ENCODE measurements at regions not wholly inside any gene's neighbourhood (a gene's known extent, or its start where the extent isn't known, plus 50 kb on each side); places are given as distances from the start of the nearest gene placed in this dataset.

- TF ChIP-seq, protein P1, sequence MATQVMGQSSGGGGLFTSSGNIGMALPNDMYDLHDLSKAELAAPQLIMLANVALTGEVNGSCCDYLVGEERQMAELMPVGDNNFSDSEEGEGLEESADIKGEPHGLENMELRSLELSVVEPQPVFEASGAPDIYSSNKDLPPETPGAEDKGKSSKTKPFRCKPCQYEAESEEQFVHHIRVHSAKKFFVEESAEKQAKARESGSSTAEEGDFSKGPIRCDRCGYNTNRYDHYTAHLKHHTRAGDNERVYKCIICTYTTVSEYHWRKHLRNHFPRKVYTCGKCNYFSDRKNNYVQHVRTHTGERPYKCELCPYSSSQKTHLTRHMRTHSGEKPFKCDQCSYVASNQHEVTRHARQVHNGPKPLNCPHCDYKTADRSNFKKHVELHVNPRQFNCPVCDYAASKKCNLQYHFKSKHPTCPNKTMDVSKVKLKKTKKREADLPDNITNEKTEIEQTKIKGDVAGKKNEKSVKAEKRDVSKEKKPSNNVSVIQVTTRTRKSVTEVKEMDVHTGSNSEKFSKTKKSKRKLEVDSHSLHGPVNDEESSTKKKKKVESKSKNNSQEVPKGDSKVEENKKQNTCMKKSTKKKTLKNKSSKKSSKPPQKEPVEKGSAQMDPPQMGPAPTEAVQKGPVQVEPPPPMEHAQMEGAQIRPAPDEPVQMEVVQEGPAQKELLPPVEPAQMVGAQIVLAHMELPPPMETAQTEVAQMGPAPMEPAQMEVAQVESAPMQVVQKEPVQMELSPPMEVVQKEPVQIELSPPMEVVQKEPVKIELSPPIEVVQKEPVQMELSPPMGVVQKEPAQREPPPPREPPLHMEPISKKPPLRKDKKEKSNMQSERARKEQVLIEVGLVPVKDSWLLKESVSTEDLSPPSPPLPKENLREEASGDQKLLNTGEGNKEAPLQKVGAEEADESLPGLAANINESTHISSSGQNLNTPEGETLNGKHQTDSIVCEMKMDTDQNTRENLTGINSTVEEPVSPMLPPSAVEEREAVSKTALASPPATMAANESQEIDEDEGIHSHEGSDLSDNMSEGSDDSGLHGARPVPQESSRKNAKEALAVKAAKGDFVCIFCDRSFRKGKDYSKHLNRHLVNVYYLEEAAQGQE (tag by site-specific recombination; IDR thresholded peaks at IDR 0.05) = no peak
- TF ChIP-seq, protein P2, sequence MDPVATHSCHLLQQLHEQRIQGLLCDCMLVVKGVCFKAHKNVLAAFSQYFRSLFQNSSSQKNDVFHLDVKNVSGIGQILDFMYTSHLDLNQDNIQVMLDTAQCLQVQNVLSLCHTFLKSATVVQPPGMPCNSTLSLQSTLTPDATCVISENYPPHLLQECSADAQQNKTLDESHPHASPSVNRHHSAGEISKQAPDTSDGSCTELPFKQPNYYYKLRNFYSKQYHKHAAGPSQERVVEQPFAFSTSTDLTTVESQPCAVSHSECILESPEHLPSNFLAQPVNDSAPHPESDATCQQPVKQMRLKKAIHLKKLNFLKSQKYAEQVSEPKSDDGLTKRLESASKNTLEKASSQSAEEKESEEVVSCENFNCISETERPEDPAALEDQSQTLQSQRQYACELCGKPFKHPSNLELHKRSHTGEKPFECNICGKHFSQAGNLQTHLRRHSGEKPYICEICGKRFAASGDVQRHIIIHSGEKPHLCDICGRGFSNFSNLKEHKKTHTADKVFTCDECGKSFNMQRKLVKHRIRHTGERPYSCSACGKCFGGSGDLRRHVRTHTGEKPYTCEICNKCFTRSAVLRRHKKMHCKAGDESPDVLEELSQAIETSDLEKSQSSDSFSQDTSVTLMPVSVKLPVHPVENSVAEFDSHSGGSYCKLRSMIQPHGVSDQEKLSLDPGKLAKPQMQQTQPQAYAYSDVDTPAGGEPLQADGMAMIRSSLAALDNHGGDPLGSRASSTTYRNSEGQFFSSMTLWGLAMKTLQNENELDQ (tag by site-specific recombination; IDR thresholded peaks at IDR 0.05; ENCODE audit: low read depth) = no peak
- no peak for TF ChIP-seq PRDM10 (tag by site-specific recombination; IDR thresholded peaks at IDR 0.05)
- TF ChIP-seq REPIN1 (tag by site-specific recombination; IDR thresholded peaks at IDR 0.05; ENCODE audit: low read depth) = no peak
- no peak for TF ChIP-seq ZFP3 (tag by site-specific recombination; IDR thresholded peaks at IDR 0.05; ENCODE audit: low read depth)
- TF ChIP-seq ZNF549 (tag by site-specific recombination; IDR thresholded peaks at IDR 0.05) = no peak
- TF ChIP-seq ZNF138 (tag by site-specific recombination; IDR thresholded peaks at IDR 0.05; ENCODE audit: borderline replicate concordance) = no peak
Observed at GRCh38 chr13:106373304-106373988, 162.0 kb downstream of the EFNB2 start (continued).

DNA sequence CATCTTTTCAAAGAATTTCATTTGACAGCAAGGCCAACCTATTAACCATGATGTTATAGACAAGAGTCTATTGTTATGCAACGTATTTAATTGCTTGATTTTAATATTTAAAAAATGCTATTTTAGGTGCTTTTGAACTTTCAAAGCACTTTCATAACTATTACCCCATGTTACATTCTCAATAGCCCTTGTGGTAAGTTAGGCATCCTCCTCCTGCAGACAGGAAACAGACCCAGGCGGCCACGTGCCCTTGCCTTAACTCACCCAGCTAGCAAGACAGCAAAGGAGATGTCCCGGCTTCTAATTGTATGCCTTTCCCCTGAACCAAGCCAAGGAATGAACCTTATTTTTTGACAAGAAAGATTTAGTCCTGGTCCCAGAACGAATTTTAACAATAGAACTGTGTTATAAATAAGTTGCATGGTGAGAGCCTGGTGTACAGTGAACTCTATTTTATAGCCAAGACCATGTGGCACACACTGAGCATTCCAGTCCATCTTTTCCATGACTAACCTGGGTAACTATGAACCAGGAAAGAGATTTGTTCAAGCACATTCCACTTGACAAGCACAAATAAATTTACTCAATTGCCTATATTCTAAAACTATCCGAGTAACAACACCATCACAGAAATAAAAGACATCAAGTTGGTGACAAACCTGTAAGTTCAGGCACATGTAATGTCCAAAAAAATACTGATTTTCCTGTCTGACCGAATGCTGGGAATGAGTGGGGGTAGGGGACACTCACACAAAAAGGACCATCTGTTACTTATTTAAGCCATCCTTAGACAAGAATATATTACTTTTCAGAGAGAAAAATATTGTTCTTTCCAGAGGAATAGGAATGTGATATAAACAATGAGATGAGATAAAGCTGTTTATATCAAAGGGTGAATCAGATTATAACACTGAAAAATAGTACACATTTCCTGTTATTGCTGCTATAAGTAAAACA, 163.0 kb downstream of the EFNB2 start:
- CTCF ChIA-PET = no interaction called here
- no peak overlapping the region for H3K4me3 ChIP-seq (ENCODE audit: low read depth, low read length)
- H3K9me3 ChIP-seq (ENCODE audit: control insufficient read depth, insufficient read depth, low read depth, low read length) = no peaks in the 10 kb centered on the region
- H3K27ac ChIP-seq (ENCODE audit: extremely low read depth, low read depth, low read length) = no peak overlapping the region
- POLR2A ChIA-PET = no interaction called here
- peaks cover 5% of the 10 kb centered on the region; the same call in 1 of the 2 replicates for H3K4me1 ChIP-seq (ENCODE audit: control insufficient read depth, insufficient read depth, low read length)
- H3K36me3 ChIP-seq (ENCODE audit: control insufficient read depth in 2 of 2, insufficient read depth in 1 of 2, low read length in 2 of 2) = no peaks in the 10 kb centered on the region
- no peak for TF ChIP-seq ZNF146 (tag by site-specific recombination; IDR thresholded peaks at IDR 0.05)
- no peak for TF ChIP-seq ZNF121 (tag by site-specific recombination; IDR thresholded peaks at IDR 0.05)
- TF ChIP-seq ZNF837 (tag by site-specific recombination; IDR thresholded peaks at IDR 0.05) = no peak
- no peak for TF ChIP-seq ZNF785 (tag by site-specific recombination; IDR thresholded peaks at IDR 0.05)
- TF ChIP-seq ZNF292 (tag by site-specific recombination; IDR thresholded peaks at IDR 0.05; ENCODE audit: borderline replicate concordance, low read depth) = no peak
- TF ChIP-seq, protein P3, sequence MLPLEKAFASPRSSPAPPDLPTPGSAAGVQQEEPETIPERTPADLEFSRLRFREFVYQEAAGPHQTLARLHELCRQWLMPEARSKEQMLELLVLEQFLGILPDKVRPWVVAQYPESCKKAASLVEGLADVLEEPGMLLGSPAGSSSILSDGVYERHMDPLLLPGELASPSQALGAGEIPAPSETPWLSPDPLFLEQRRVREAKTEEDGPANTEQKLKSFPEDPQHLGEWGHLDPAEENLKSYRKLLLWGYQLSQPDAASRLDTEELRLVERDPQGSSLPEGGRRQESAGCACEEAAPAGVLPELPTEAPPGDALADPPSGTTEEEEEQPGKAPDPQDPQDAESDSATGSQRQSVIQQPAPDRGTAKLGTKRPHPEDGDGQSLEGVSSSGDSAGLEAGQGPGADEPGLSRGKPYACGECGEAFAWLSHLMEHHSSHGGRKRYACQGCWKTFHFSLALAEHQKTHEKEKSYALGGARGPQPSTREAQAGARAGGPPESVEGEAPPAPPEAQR (tag by site-specific recombination; IDR thresholded peaks at IDR 0.05) = no peak
- TF ChIP-seq GFI1B (tag by site-specific recombination; IDR thresholded peaks at IDR 0.05) = no peak
- TF ChIP-seq ZNF214 (tag by site-specific recombination; IDR thresholded peaks at IDR 0.05; ENCODE audit: borderline replicate concordance) = no peak
- no peak for TF ChIP-seq ZNF366 (tag by site-specific recombination; conservative IDR thresholded peaks at IDR 0.05)
- TF ChIP-seq ZNF133 (tag by site-specific recombination; IDR thresholded peaks at IDR 0.05) = no peak
- TF ChIP-seq ZNF10 (tag by site-specific recombination; IDR thresholded peaks at IDR 0.05) = no peak
- no peak for TF ChIP-seq ZNF350 (tag by site-specific recombination; IDR thresholded peaks at IDR 0.05)
- TF ChIP-seq ZNF416 (tag by site-specific recombination; IDR thresholded peaks at IDR 0.05) = no peak
- no peak for TF ChIP-seq SALL2 (tag by site-specific recombination; IDR thresholded peaks at IDR 0.05; ENCODE audit: borderline replicate concordance)
- no peak for TF ChIP-seq HOXC10 (CRISPR knock-in tag; IDR thresholded peaks at IDR 0.05)
- no peak for TF ChIP-seq OSR2 (tag by site-specific recombination; IDR thresholded peaks at IDR 0.05)
- TF ChIP-seq ZNF629 (tag by site-specific recombination; IDR thresholded peaks at IDR 0.05) = no peak
- no peak for TF ChIP-seq ZNF19 (tag by site-specific recombination; IDR thresholded peaks at IDR 0.05; ENCODE audit: low read depth)
